Bronchial epithelial cell (primary cell): ENCODE measurements at regions not wholly inside any gene's neighbourhood (a gene's known extent, or its start where the extent isn't known, plus 50 kb on each side); places are given as distances from the start of the nearest gene placed in this dataset.
"Not testable (repeated sequence)": the region's sequence is repeated elsewhere in the genome, so short reads cannot be mapped to it uniquely, and the experiment has no call there.

ENCODE experiments used
- DNase-seq: peaks from one replicate; pipeline ENCODE4 v3.0.0-alpha.2; 2010; ENCODE audit warnings: low read depth
- FAIRE-seq: peaks from 2 replicates; lab custom pipeline; 2011; peaks lifted over from hg19 to GRCh38; lab: Jason Lieb, UNC
- H3K27me3 ChIP-seq: 2 replicates; pipeline ENCODE4 v1.5.1; 2011; ENCODE audit warnings: low read length; ENCODE audit not compliant: control insufficient read depth, insufficient read depth
- H3K36me3 ChIP-seq: 2 replicates; pipeline ENCODE4 v1.5.1; 2011; ENCODE audit warnings: low read length; ENCODE audit not compliant: control insufficient read depth, insufficient read depth
- H3K4me3 ChIP-seq: 2 replicates; pipeline ENCODE4 v1.5.1; 2011; ENCODE audit warnings: mild to moderate bottlenecking, low read depth, low read length, control low read depth
- CTCF ChIP-seq: IDR thresholded peaks from 2 replicates; pipeline ENCODE4 v1.5.1; 2011; ENCODE audit warnings: mild to moderate bottlenecking, moderate library complexity, low read length, control low read depth, inconsistent platforms; ENCODE audit not compliant: insufficient read depth, severe bottlenecking

DNA sequence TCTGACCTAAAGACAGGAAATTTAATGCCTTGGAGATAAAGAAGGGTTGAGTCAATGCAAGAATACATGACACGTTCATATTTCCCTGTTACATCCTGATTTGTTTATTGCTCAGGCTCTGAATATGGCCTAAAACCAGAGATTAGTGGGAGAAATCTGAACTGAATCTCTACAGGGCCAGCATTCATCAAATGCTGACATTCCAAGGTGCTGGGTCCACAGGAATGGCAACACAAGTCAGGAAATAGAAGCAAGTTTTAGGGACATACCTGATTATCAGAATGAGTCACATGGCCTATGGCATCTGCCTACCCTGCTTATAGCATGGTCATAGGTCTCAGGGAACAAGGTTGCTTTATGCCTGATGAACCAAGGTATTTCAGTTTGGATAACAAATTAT lies 117.4 kb upstream of the CES5A start:
- TF ChIP-seq CTCF, result no peak
- DNase-seq (no peak), FAIRE-seq (no peak)
- H3K4me3 ChIP-seq, result no peak overlapping the region
- H3K27me3 ChIP-seq, result no peaks in the 10 kb centered on the region
- no peaks in the 10 kb centered on the region for H3K36me3 ChIP-seq

GRCh38 chr16:55991843-55992242 lies 116.7 kb upstream of the CES5A start:
- no peaks in the 10 kb centered on the region for H3K36me3 ChIP-seq
- no peaks in the 10 kb centered on the region for H3K27me3 ChIP-seq
- no peak overlapping the region for H3K4me3 ChIP-seq
- DNase-seq (no peak), FAIRE-seq (no peak)
- no peak for TF ChIP-seq CTCF

GRCh38 chr16:55989569-55989907 lies 114.4 kb upstream of the CES5A start:
- no peak for TF ChIP-seq CTCF
- FAIRE-seq (no peak), DNase-seq (no peak)
- H3K36me3 ChIP-seq, result no peaks in the 10 kb centered on the region
- no peak overlapping the region for H3K4me3 ChIP-seq
- no peaks in the 10 kb centered on the region for H3K27me3 ChIP-seq

GRCh38 chr16:55988850-55989568 lies 113.8 kb upstream of the CES5A start:
- not testable (repeated sequence) for H3K4me3 ChIP-seq, DNase-seq, H3K27me3 ChIP-seq, H3K36me3 ChIP-seq, FAIRE-seq

- no peak overlapping the region for H3K4me3 ChIP-seq
- no peaks in the 10 kb centered on the region for H3K36me3 ChIP-seq
- H3K27me3 ChIP-seq, result no peaks in the 10 kb centered on the region
- DNase-seq (no peak), FAIRE-seq (no peak)
- no peak for TF ChIP-seq CTCF
Measured at GRCh38 chr16:55988013-55988412, 112.8 kb upstream of the CES5A start.

DNA sequence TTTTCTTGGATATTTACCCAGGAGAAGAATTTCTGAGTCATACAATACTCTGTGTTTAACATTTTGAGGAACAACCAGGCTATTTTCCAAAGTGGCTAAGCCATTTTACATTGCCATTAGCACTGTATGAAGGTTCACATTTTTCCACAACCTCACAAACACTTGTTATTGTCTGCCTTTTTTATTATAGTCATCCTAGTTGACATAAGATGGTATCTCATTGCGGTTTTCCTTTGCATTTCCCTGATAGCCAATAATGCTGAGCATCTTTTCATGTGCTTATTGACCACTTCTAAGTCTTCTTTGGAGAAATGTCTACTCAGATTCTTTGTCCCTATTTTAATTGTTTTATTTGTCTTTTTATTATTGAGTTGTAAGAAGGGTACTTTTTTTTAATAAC lies 107.4 kb upstream of the CES5A start:
- TF ChIP-seq CTCF, result no peak
- Histone ChIP-seq H3K4me3 (no peak overlapping the region), H3K36me3 (no peaks in the 10 kb centered on the region), H3K27me3 (no peaks in the 10 kb centered on the region)
- no peak for DNase-seq
- no peak for FAIRE-seq
